ENCODE measurements at regions not wholly inside any gene's neighbourhood (a gene's known extent, or its start where the extent isn't known, plus 50 kb on each side); places are given as distances from the start of the nearest gene placed in this dataset.
"Not testable (repeated sequence)": the region's sequence is repeated elsewhere in the genome, so short reads cannot be mapped to it uniquely, and the experiment has no call there.

DNA sequence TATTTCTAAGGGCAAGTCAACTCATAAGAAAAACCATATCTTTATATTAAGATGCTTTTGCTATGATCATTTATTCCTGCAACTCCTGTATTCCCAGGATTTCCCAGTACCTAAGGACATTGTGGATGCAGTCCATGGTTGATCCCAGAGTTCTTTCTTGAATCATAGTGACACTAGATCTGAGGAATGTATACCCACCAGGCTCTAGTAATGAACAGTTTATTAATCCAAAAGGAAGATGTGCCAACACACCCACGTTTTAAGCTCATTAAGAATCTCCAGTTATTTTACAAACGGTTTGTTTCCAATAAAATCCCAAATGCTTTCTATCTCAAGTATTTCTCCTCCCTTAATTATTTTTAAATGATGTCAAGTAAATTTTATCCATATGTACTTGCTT lies 210.8 kb upstream of the ZEB2 start:
- Histone ChIP-seq H3K9ac (ENCODE audit: low read length in 3 of 3) (no peak overlapping the region), H3K27me3 (ENCODE audit: control insufficient read depth, insufficient read depth, low read length) (no peaks in the 10 kb centered on the region), H3K27ac (ENCODE audit: low read depth in 2 of 2, low read length in 2 of 2) (no peak overlapping the region), H3K9me3 (ENCODE audit: control insufficient read depth in 2 of 3, insufficient read depth in 1 of 3, low read length in 3 of 3) (peaks cover 0 to 3% (median 0%) of the 10 kb centered on the region in 3 donors), H3K4me1 (ENCODE audit: control insufficient read depth in 2 of 3, insufficient read depth in 2 of 3, low read depth in 1 of 3, low read length in 3 of 3) (no peaks in the 10 kb centered on the region), H3K4me3 (ENCODE audit: low read length in 3 of 3) (no peak overlapping the region), H3K36me3 (ENCODE audit: control insufficient read depth in 2 of 3, insufficient read depth in 3 of 3, low read length in 3 of 3) (no peaks in the 10 kb centered on the region)
- no peak for TF ChIP-seq CTCF (IDR thresholded peaks at IDR 0.05; ENCODE audit: borderline replicate concordance, extremely low read depth, insufficient read depth)
- intact Hi-C loops (cut with DNase I) = no loop called here
- DNase-seq (no peak), FAIRE-seq (no peak)

DNA sequence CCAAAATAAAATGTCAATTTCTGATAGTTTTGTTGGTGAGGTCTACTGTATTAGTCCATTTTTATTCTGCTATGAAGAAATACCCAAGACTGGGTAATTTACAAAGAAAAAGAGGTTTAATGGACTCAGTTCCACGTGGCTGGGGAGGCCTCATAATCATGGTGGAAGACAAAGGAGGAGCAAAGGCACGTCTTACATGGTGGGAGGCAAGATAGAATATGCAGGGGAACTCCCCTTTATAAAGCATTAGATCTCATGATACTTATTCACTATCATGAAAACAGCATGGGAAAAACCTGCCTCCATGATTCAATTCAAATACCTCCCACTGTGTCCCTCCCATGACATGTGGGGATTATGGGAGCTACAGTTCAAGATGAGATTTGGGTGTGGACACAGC lies 204.5 kb upstream of the ZEB2 start:
- H3K4me3 ChIP-seq (ENCODE audit: low read length in 3 of 3); DNase-seq; H3K4me1 ChIP-seq (ENCODE audit: control insufficient read depth in 2 of 3, insufficient read depth in 2 of 3, low read depth in 1 of 3, low read length in 3 of 3); H3K9me3 ChIP-seq (ENCODE audit: control insufficient read depth in 2 of 3, insufficient read depth in 1 of 3, low read length in 3 of 3); H3K27me3 ChIP-seq (ENCODE audit: control insufficient read depth, insufficient read depth, low read length); FAIRE-seq; H3K36me3 ChIP-seq (ENCODE audit: control insufficient read depth in 2 of 3, insufficient read depth in 3 of 3, low read length in 3 of 3); H3K9ac ChIP-seq (ENCODE audit: low read length in 3 of 3); intact Hi-C loops (cut with DNase I); H3K27ac ChIP-seq (ENCODE audit: low read depth in 2 of 2, low read length in 2 of 2): not testable (repeated sequence)

- no peak for FAIRE-seq
- intact Hi-C loops (cut with DNase I) = no loop called here
- no peak overlapping the region for H3K4me3 ChIP-seq (ENCODE audit: low read length in 3 of 3)
- H3K27me3 ChIP-seq (ENCODE audit: control insufficient read depth, insufficient read depth, low read length) = no peaks in the 10 kb centered on the region
- DNase-seq = no peak
- no peak overlapping the region for H3K27ac ChIP-seq (ENCODE audit: low read depth in 2 of 2, low read length in 2 of 2)
- H3K36me3 ChIP-seq (ENCODE audit: control insufficient read depth in 2 of 3, insufficient read depth in 3 of 3, low read length in 3 of 3) = no peaks in the 10 kb centered on the region
- no peaks in the 10 kb centered on the region for H3K4me1 ChIP-seq (ENCODE audit: control insufficient read depth in 2 of 3, insufficient read depth in 2 of 3, low read depth in 1 of 3, low read length in 3 of 3)
- no peak for TF ChIP-seq CTCF (IDR thresholded peaks at IDR 0.05; ENCODE audit: borderline replicate concordance, extremely low read depth, insufficient read depth)
- H3K9me3 ChIP-seq (ENCODE audit: control insufficient read depth in 2 of 3, insufficient read depth in 1 of 3, low read length in 3 of 3) = peaks cover 0 to 6% (median 2%) of the 10 kb centered on the region in 3 donors
- no peak overlapping the region for H3K9ac ChIP-seq (ENCODE audit: low read length in 3 of 3)
Observed at GRCh38 chr2:144718376-144718775, 198.5 kb upstream of the ZEB2 start.

- intact Hi-C loops (cut with DNase I) = no loop called here
- DNase-seq = no peak
- no peaks in the 10 kb centered on the region for H3K27me3 ChIP-seq (ENCODE audit: control insufficient read depth, insufficient read depth, low read length)
- H3K27ac ChIP-seq (ENCODE audit: low read depth in 2 of 2, low read length in 2 of 2) = no peak overlapping the region
- no peak for TF ChIP-seq CTCF (IDR thresholded peaks at IDR 0.05; ENCODE audit: borderline replicate concordance, extremely low read depth, insufficient read depth)
- H3K9ac ChIP-seq (ENCODE audit: low read length in 3 of 3) = no peak overlapping the region
- H3K4me3 ChIP-seq (ENCODE audit: low read length in 3 of 3) = no peak overlapping the region
- peaks cover 0 to 6% (median 2%) of the 10 kb centered on the region in 3 donors for H3K9me3 ChIP-seq (ENCODE audit: control insufficient read depth in 2 of 3, insufficient read depth in 1 of 3, low read length in 3 of 3)
- FAIRE-seq = no peak
- H3K36me3 ChIP-seq (ENCODE audit: control insufficient read depth in 2 of 3, insufficient read depth in 3 of 3, low read length in 3 of 3) = no peaks in the 10 kb centered on the region
- peaks cover 0 to 15% (median 0%) of the 10 kb centered on the region in 3 donors for H3K4me1 ChIP-seq (ENCODE audit: control insufficient read depth in 2 of 3, insufficient read depth in 2 of 3, low read depth in 1 of 3, low read length in 3 of 3)
Observed at GRCh38 chr2:144715992-144716391, 196.1 kb upstream of the ZEB2 start.

Data from kidney (tissue), 13 donors.